A673 (cell line): ENCODE measurements at regions not wholly inside any gene's neighbourhood (a gene's known extent, or its start where the extent isn't known, plus 50 kb on each side); places are given as distances from the start of the nearest gene placed in this dataset.

Source experiments
- BruUV-seq: library from RNA; stranded (reverse); fragments of 400-500 nt; replicated peaks from 2 replicates; lab custom pipeline; 2021; lab: Mats Ljungman, UMichigan
- CTCF ChIA-PET: fragments of 300-600 bp; sonication (Branson Sonifier 250); formaldehyde crosslinking; loops from one replicate; lab custom pipeline; 2022; ENCODE audit warnings: antibody characterized with exemption; lab: Charles Lee
- POLR2A ChIA-PET: fragments of 300-600 bp; sonication (Branson Sonifier 250); formaldehyde crosslinking; loops from one replicate; lab custom pipeline; 2022; ENCODE audit warnings: antibody characterized with exemption; ENCODE audit not compliant: low non-redundant PET; lab: Charles Lee
- DNase-seq: peaks from one replicate; pipeline ENCODE4 v3.0.0-alpha.2; 2015; ENCODE audit warnings: low spot score
- H3K27ac ChIP-seq: fragments of 200-600 bp; sonication (generic); 2 replicates; pipeline ENCODE4 v1.5.1; 2016; ENCODE audit warnings: mixed run types, low read depth, mild to moderate bottlenecking, mixed read lengths, antibody characterized with exemption, low read length; ENCODE audit not compliant: poor library complexity, severe bottlenecking
- H3K27me3 ChIP-seq: fragments of 200-600 bp; sonication (generic); replicated peaks from 2 replicates; pipeline ENCODE4 v1.6.1; 2017; ENCODE audit warnings: mixed run types, low read depth, mild to moderate bottlenecking, mixed read lengths, antibody characterized with exemption, low read length; ENCODE audit not compliant: insufficient read depth, poor library complexity
- H3K36me3 ChIP-seq: fragments of 200-600 bp; sonication (generic); 2 replicates; pipeline ENCODE4 v1.6.1; 2016; ENCODE audit warnings: mixed run types, mild to moderate bottlenecking, mixed read lengths, antibody characterized with exemption, low read length; ENCODE audit not compliant: insufficient read depth, poor library complexity, severe bottlenecking
- H3K4me1 ChIP-seq: fragments of 200-600 bp; sonication (generic); 2 replicates; pipeline ENCODE4 v1.6.1; 2017; ENCODE audit warnings: mixed run types, mild to moderate bottlenecking, mixed read lengths, antibody characterized with exemption, low read length; ENCODE audit not compliant: insufficient read depth, poor library complexity, severe bottlenecking
- H3K4me3 ChIP-seq: fragments of 200-600 bp; sonication (generic); 2 replicates; pipeline ENCODE4 v1.5.1; 2016; ENCODE audit warnings: low read depth, mixed run types, mild to moderate bottlenecking, mixed read lengths, low read length; ENCODE audit not compliant: poor library complexity, severe bottlenecking
- H3K9me3 ChIP-seq: fragments of 200-600 bp; sonication (generic); 2 replicates; pipeline ENCODE4 v1.6.1; 2016; ENCODE audit warnings: mixed run types, low read depth, mild to moderate bottlenecking, mixed read lengths, antibody characterized with exemption, low read length; ENCODE audit not compliant: poor library complexity, severe bottlenecking
- EZH2 ChIP-seq: fragments of 200-600 bp; sonication (generic); IDR thresholded peaks from 2 replicates; pipeline ENCODE4 v1.6.1; 2017; ENCODE audit warnings: borderline replicate concordance, low read depth, mild to moderate bottlenecking, mixed read lengths, antibody characterized with exemption, low read length; ENCODE audit not compliant: poor library complexity, severe bottlenecking
- intact Hi-C: fragments of 100-400 bp; cut with micrococcal nuclease; formaldehyde crosslinking; loops from one replicate; pipeline ENCODE4 v1.10.0; 2022; ENCODE audit not compliant: unreplicated experiment
- TF ChIP-seq, protein P1 (sequence below): fragments of 300-800, 200-600 bp; sonication (generic); conservative IDR thresholded peaks from 2 replicates; pipeline ENCODE4 v1.5.1; 2017; ENCODE audit warnings: low read depth, mild to moderate bottlenecking, antibody characterized with exemption, low read length, moderate library complexity, mixed read lengths

DNA sequence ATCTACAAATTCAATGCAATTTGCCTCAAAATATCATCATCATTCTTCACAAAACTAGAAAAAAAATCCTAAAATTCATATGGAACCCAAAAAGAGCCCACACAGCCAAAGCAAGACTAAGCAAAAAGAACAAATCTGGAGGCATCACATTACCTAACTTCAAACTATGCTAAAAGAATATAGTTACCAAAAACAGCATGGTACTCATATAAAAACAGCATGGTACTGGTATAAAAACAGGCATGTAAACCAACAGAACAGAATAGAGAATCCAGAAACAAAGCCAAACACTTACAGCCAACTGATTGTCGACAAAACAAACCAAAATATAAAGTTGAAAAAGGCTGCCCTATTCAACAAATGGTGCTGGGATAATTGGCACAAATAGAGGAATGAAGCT is 278.1 kb downstream of the TPBG start:
- CTCF ChIA-PET = no interaction called here
- BruUV-seq = no TSS peak
- H3K4me3 ChIP-seq = no peak overlapping the region
- H3K9me3 ChIP-seq = peaks cover 10% of the 10 kb centered on the region
- H3K27ac ChIP-seq = no peak overlapping the region
- no peaks in the 10 kb centered on the region for H3K36me3 ChIP-seq
- DNase-seq = no peak
- POLR2A ChIA-PET = no interaction called here
- no peaks in the 10 kb centered on the region for H3K27me3 ChIP-seq
- TF ChIP-seq, protein P1, sequence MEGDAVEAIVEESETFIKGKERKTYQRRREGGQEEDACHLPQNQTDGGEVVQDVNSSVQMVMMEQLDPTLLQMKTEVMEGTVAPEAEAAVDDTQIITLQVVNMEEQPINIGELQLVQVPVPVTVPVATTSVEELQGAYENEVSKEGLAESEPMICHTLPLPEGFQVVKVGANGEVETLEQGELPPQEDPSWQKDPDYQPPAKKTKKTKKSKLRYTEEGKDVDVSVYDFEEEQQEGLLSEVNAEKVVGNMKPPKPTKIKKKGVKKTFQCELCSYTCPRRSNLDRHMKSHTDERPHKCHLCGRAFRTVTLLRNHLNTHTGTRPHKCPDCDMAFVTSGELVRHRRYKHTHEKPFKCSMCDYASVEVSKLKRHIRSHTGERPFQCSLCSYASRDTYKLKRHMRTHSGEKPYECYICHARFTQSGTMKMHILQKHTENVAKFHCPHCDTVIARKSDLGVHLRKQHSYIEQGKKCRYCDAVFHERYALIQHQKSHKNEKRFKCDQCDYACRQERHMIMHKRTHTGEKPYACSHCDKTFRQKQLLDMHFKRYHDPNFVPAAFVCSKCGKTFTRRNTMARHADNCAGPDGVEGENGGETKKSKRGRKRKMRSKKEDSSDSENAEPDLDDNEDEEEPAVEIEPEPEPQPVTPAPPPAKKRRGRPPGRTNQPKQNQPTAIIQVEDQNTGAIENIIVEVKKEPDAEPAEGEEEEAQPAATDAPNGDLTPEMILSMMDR = no peak
- TF ChIP-seq EZH2 = no peak
- H3K4me1 ChIP-seq = no peaks in the 10 kb centered on the region
- intact Hi-C loops = no loop called here

DNA sequence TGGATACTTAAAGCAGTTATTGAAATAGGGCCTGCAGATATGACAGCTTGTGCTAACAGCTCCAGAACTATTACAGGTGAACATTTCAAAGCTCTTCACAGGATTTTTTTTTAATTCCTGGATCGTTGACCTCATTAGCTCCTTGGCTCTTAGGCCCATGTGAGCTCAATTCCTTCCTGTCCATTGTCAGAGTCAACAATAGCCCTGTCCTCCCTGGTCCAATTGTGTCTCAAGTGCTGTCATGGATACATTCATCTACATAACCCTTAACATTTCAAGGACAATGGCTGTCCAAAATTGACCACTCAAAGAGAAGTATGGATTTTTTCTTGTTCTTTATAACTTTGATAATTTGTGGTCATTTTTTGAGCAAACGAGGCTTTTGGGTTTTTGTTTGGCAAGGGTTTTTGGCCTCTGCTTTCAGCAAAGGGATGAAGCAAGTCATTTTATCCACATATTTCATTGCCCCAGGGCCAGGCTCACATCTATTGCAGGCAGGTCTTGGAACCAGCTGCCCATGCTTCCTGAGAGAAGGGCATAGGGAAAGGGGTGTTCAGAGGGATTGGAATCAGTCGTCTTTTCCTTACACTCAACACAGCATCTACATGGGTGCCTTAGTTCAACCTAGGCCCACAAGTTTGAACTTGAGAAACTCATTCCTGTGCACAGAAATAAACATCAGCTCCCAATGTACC is 282.1 kb downstream of the TPBG start:
- Histone ChIP-seq H3K4me1 (no peaks in the 10 kb centered on the region), H3K27ac (no peak overlapping the region), H3K27me3 (no peaks in the 10 kb centered on the region), H3K9me3 (no peaks in the 10 kb centered on the region), H3K4me3 (no peak overlapping the region), H3K36me3 (no peaks in the 10 kb centered on the region)
- no peak for DNase-seq
- CTCF ChIA-PET = no interaction called here
- BruUV-seq = no TSS peak
- TF ChIP-seq, protein P1 = no peak
- no peak for TF ChIP-seq EZH2
- intact Hi-C loops = no loop called here
- POLR2A ChIA-PET = no interaction called here

DNA sequence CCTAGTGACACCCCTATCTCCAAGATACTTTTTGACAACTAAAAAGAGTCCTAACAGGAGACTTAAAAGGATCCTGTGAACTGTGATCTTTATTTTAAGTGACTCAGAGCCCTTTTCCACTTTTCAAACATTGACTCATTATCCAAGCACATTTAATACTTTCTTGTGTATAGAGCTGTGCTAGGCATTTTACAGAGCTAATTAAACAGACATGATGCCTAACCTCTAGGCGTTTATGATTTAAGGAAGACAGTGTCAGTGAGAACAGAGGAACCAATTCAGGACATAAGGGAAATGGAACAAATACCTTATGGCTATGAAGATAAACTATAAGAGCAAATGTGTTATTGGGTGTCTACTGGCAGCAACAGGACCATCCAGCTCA is 282.6 kb downstream of the TPBG start:
- ChIA-PET POLR2A (no interaction called here), CTCF (no interaction called here)
- Histone ChIP-seq H3K27ac (no peak overlapping the region), H3K36me3 (no peaks in the 10 kb centered on the region), H3K9me3 (no peaks in the 10 kb centered on the region), H3K4me1 (no peaks in the 10 kb centered on the region), H3K4me3 (no peak overlapping the region), H3K27me3 (no peaks in the 10 kb centered on the region)
- no TSS peak for BruUV-seq
- TF ChIP-seq, protein P1 = no peak
- TF ChIP-seq EZH2 = no peak
- intact Hi-C loops = no loop called here
- DNase-seq = no peak
